Prostate gland (tissue), 2 donors: ENCODE measurements at regions not wholly inside any gene's neighbourhood (a gene's known extent, or its start where the extent isn't known, plus 50 kb on each side); places are given as distances from the start of the nearest gene placed in this dataset.
"Not testable (repeated sequence)": the region's sequence is repeated elsewhere in the genome, so short reads cannot be mapped to it uniquely, and the experiment has no call there.

Source experiments
- DNase-seq: peaks from one replicate; pipeline ENCODE4 v3.0.0-alpha.2; 2019; ENCODE audit warnings: low spot score
- H3K27ac ChIP-seq, 2 donors: fragments of 200-600 bp; sonication (generic); 2 replicates each; pipeline ENCODE4 v1.5.1; 2017 to 2019
- H3K27me3 ChIP-seq: fragments of 200-600 bp; sonication (generic); replicated peaks from 2 replicates; pipeline ENCODE4 v1.5.1; 2019; ENCODE audit not compliant: insufficient read depth
- H3K36me3 ChIP-seq, 2 donors: fragments of 200-600 bp; sonication (generic); 1 replicate in 1 of 2; 2 replicates in 1 of 2; pipeline versions ENCODE4 v1.5.1 to v1.8.1; 2017 to 2019
- H3K4me1 ChIP-seq: fragments of 200-600 bp; sonication (generic); replicated peaks from 2 replicates; pipeline ENCODE4 v1.5.1; 2019
- H3K4me3 ChIP-seq, 2 donors: fragments of 200-600 bp; sonication (generic); 2 replicates each; pipeline ENCODE4 v1.5.1; 2017 to 2019
- H3K9me3 ChIP-seq: fragments of 200-600 bp; sonication (generic); 2 replicates; pipeline ENCODE4 v1.5.1; 2017
- POLR2A ChIP-seq: fragments of 450-650 bp; IDR thresholded peaks from one replicate; pipeline ENCODE4 v1.6.1; 2016; ENCODE audit warnings: antibody characterized with exemption, mild to moderate bottlenecking
- POLR2AphosphoS5 ChIP-seq: sonication (generic); formaldehyde crosslinking; IDR thresholded peaks from one replicate; pipeline ENCODE4 v1.6.1; 2017; ENCODE audit warnings: antibody characterized with exemption
- WGBS: methylation state at CpG from one replicate; pipeline ENCODE4 v1.1.5; 2018; 5-methylcytosine and 5-hydroxymethylcytosine counted together
- intact Hi-C: fragments of 100-400 bp; cut with DNase I; formaldehyde crosslinking; loops from one replicate; pipeline ENCODE4 v1.14.2; 2022
- TF ChIP-seq, protein P1 (sequence below), 4 experiments: fragments of 200-600 bp in 2 of 4; fragments of 450-650 bp in 2 of 4; sonication (generic) in 2 of 4; IDR thresholded peaks; 1 replicate in 3 of 4; 2 replicates in 1 of 4; pipeline ENCODE4 v1.5.1; 2016 to 2019; ENCODE audit warnings: antibody characterized with exemption in 4 of 4, mild to moderate bottlenecking in 2 of 4, moderate library complexity in 2 of 4

DNA sequence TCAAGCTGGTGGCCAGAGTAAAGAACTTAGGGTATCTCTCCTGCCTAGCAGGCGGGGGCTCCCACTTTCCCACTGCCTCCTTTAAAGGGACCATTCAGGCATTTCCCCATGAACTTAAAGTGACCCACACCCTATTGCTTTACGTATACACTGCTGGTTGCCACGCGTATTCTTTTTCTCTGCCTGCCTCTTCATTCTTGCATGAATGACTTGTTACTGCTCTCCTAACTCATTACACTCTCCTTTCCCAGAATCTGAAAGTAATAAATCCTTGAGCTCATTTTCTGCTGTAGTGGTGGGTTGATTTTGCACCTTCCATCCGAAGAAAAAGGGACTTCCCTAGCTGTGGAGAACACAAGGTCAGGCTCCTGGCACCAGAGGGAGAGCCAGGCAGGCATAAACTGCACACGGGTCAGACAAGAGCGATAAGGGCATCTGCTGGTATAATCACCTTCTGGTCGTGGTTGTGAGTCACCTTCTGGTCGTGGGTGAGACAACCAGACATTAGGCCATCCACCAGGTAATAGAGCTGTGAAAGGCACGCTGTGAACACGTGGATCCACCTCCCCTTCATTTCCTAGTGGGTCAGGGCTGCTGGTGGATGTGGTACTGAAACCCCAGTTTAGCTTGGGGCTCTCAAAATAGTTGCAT is 950.3 kb downstream of the SOCS6 start:
- WGBS, result 73% methylated on average over 11 of the region's 11 CpGs
- Histone ChIP-seq H3K27me3 (no peaks in the 10 kb centered on the region), H3K27ac (no peak overlapping the region), H3K4me3 (no peak overlapping the region), H3K4me1 (no peaks in the 10 kb centered on the region), H3K36me3 (no peaks in the 10 kb centered on the region), H3K9me3 (no peaks in the 10 kb centered on the region)
- DNase-seq, result no peak
- intact Hi-C loops, result no loop called here
- TF ChIP-seq POLR2A, result no peak
- TF ChIP-seq POLR2AphosphoS5, result no peak
- TF ChIP-seq, protein P1, sequence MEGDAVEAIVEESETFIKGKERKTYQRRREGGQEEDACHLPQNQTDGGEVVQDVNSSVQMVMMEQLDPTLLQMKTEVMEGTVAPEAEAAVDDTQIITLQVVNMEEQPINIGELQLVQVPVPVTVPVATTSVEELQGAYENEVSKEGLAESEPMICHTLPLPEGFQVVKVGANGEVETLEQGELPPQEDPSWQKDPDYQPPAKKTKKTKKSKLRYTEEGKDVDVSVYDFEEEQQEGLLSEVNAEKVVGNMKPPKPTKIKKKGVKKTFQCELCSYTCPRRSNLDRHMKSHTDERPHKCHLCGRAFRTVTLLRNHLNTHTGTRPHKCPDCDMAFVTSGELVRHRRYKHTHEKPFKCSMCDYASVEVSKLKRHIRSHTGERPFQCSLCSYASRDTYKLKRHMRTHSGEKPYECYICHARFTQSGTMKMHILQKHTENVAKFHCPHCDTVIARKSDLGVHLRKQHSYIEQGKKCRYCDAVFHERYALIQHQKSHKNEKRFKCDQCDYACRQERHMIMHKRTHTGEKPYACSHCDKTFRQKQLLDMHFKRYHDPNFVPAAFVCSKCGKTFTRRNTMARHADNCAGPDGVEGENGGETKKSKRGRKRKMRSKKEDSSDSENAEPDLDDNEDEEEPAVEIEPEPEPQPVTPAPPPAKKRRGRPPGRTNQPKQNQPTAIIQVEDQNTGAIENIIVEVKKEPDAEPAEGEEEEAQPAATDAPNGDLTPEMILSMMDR (IDR thresholded peaks at IDR 0.05), result no peak

GRCh38 chr18:71237641-71238040 is 948.8 kb downstream of the SOCS6 start:
- TF ChIP-seq, protein P1 (IDR thresholded peaks at IDR 0.05), result no peak
- TF ChIP-seq POLR2AphosphoS5, result no peak
- no peak for TF ChIP-seq POLR2A
- Histone ChIP-seq H3K27ac (no peak overlapping the region), H3K27me3 (no peaks in the 10 kb centered on the region), H3K4me3 (no peak overlapping the region), H3K36me3 (no peaks in the 10 kb centered on the region), H3K4me1 (no peaks in the 10 kb centered on the region), H3K9me3 (no peaks in the 10 kb centered on the region)
- 79% methylated on average over 1 of the region's 1 CpG for WGBS
- DNase-seq, result no peak
- intact Hi-C loops, result no loop called here

DNA sequence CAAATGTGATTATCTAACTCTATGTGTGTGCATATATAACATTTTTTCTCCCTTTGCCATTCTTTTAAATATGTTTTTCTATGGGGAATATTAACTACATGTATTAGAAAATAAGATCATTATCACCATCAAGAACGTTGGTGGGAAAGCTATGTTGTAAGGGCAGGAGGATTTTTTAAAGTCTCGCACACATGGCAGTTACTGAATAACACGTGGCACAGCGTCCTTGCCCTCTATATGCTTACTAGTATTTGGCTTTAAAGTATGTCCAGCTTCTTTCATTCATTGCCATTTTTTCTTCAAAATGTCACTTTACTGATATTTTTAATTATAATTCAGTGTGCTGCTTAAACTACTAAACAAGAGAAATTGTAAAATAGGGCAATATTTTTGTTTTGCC is 944.3 kb downstream of the SOCS6 start:
- Histone ChIP-seq H3K27me3 (no peaks in the 10 kb centered on the region), H3K27ac (no peak overlapping the region), H3K36me3 (no peaks in the 10 kb centered on the region), H3K9me3 (no peaks in the 10 kb centered on the region), H3K4me1 (no peaks in the 10 kb centered on the region), H3K4me3 (no peak overlapping the region)
- DNase-seq, result no peak
- 69% methylated on average over 4 of the region's 4 CpGs for WGBS
- TF ChIP-seq POLR2AphosphoS5 (no peak), POLR2A (no peak)
- TF ChIP-seq, protein P1 (IDR thresholded peaks at IDR 0.05), result no peak
- intact Hi-C loops, result no loop called here

DNA sequence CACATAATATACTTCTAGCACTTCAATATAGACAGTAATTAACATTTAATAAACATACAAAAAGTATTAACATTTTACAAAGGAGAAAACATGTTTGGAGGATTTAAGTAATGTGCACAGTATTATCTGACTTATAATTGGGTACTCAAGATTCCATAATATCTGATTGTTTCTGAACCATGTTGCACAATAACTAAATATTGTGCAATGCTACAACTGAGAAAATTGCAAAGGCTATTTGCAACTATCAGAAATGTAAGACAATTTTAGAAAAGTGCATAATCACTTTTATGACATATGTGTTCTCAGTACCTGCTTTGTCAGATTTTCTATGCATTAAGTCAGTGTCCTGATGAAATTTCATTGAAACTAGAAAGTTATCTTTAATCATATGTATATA is 934.6 kb downstream of the SOCS6 start:
- Histone ChIP-seq H3K4me3 (no peak overlapping the region), H3K9me3 (no peaks in the 10 kb centered on the region), H3K36me3 (no peaks in the 10 kb centered on the region), H3K4me1 (no peaks in the 10 kb centered on the region), H3K27ac (no peak overlapping the region), H3K27me3 (no peaks in the 10 kb centered on the region)
- TF ChIP-seq POLR2A (no peak), POLR2AphosphoS5 (no peak)
- TF ChIP-seq, protein P1 (IDR thresholded peaks at IDR 0.05), result no peak
- DNase-seq, result no peak
- intact Hi-C loops, result no loop called here

DNA sequence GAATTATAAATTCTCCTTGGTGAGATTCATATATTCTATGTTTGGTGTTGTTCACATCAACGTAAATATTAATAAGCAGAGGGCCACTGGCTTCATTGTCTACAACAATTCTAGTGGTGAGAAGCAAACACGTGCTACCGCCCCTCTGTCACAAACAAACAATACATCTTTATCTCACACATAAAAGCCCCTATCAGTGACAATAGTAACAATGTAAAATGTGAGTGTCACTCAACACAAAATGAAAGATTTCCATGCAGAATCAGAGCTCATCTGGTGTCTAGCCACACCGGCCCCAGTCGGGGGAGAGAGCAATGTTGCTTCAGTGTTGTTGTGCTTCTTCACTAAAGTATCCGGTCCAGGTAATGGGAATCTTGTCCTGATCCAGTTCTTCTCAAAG is 932.6 kb downstream of the SOCS6 start:
- Histone ChIP-seq H3K9me3 (no peaks in the 10 kb centered on the region), H3K4me3 (no peak overlapping the region), H3K27ac (no peak overlapping the region), H3K36me3 (no peaks in the 10 kb centered on the region), H3K27me3 (no peaks in the 10 kb centered on the region), H3K4me1 (no peaks in the 10 kb centered on the region)
- intact Hi-C loops, result no loop called here
- TF ChIP-seq POLR2AphosphoS5, result no peak
- DNase-seq, result no peak
- 86% methylated on average over 6 of the region's 6 CpGs for WGBS

- H3K4me1 ChIP-seq, H3K27ac ChIP-seq, DNase-seq, H3K9me3 ChIP-seq, H3K36me3 ChIP-seq, H3K4me3 ChIP-seq, H3K27me3 ChIP-seq, intact Hi-C loops: not testable (repeated sequence)
- WGBS, result 93% methylated on average over 26 of the region's 26 CpGs
Observed at GRCh38 chr18:71212739-71213138, 923.9 kb downstream of the SOCS6 start.
